Mucosa of descending colon (tissue), 3 donors: ENCODE measurements at regions not wholly inside any gene's neighbourhood (a gene's known extent, or its start where the extent isn't known, plus 50 kb on each side); places are given as distances from the start of the nearest gene placed in this dataset.

Source experiments
- ATAC-seq: fragments of 200-7000 bp; cut with Tn5 transposase; one replicate; pipeline ENCODE4 v1.9.1; 2020; ENCODE audit warnings: mild to moderate bottlenecking, moderate library complexity
- DNase-seq, 3 donors: peaks; one replicate each; pipeline ENCODE4 v3.0.0-alpha.2; 2020
- H3K36me3 ChIP-seq: fragments of 200-600 bp; one replicate; pipeline ENCODE4 v1.8.0; 2021; ENCODE audit warnings: low read depth, mild to moderate bottlenecking
- H3K4me1 ChIP-seq: fragments of 200-600 bp; one replicate; pipeline ENCODE4 v1.8.0; 2021; ENCODE audit warnings: low read depth, mild to moderate bottlenecking
- H3K4me3 ChIP-seq: fragments of 200-600 bp; one replicate; pipeline ENCODE4 v1.8.0; 2021; ENCODE audit warnings: mild to moderate bottlenecking
- H3K9me3 ChIP-seq: fragments of 200-600 bp; one replicate; pipeline ENCODE4 v1.8.0; 2021; ENCODE audit warnings: mild to moderate bottlenecking
- intact Hi-C, 2 donors: fragments of 100-400 bp; cut with DNase I in 1 of 2; cut with micrococcal nuclease in 1 of 2; formaldehyde crosslinking; loops; one replicate each; pipeline versions ENCODE4 v1.11.0 to v1.11.1; 2022; cut with DNase I, micrococcal nuclease
- TF ChIP-seq, protein P1 (sequence below): fragments of 200-600 bp; IDR thresholded peaks from one replicate; pipeline ENCODE4 v1.8.0; 2022; ENCODE audit warnings: antibody characterized with exemption, mild to moderate bottlenecking
- donor health status: DM: no; HTN: no; CAD: no; lungs with moderate emphysema.
- donor health status: DM: no; HTN: no; CAD: no.
- donor health status: DM: no; HTN: yes; CAD: no.

GRCh38 chr10:59578741-59579140, 130.9 kb downstream of the SLC16A9 start:
- intact Hi-C loops = no loop called here

GRCh38 chr10:59577984-59578383, 131.7 kb downstream of the SLC16A9 start:
- intact Hi-C loops = no loop called here
- Histone ChIP-seq H3K4me3 (no peak overlapping the region), H3K9me3 (no peaks in the 10 kb centered on the region), H3K4me1 (no peaks in the 10 kb centered on the region), H3K36me3 (no peaks in the 10 kb centered on the region)
- no peak for DNase-seq
- TF ChIP-seq, protein P1, sequence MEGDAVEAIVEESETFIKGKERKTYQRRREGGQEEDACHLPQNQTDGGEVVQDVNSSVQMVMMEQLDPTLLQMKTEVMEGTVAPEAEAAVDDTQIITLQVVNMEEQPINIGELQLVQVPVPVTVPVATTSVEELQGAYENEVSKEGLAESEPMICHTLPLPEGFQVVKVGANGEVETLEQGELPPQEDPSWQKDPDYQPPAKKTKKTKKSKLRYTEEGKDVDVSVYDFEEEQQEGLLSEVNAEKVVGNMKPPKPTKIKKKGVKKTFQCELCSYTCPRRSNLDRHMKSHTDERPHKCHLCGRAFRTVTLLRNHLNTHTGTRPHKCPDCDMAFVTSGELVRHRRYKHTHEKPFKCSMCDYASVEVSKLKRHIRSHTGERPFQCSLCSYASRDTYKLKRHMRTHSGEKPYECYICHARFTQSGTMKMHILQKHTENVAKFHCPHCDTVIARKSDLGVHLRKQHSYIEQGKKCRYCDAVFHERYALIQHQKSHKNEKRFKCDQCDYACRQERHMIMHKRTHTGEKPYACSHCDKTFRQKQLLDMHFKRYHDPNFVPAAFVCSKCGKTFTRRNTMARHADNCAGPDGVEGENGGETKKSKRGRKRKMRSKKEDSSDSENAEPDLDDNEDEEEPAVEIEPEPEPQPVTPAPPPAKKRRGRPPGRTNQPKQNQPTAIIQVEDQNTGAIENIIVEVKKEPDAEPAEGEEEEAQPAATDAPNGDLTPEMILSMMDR = no peak
- ATAC-seq = no peak

More at GRCh38 chr10:59578741-59579140, 130.9 kb downstream of the SLC16A9 start:
- DNase-seq (no peak), ATAC-seq (no peak)
- Histone ChIP-seq H3K9me3 (no peaks in the 10 kb centered on the region), H3K4me3 (no peak overlapping the region), H3K36me3 (no peaks in the 10 kb centered on the region), H3K4me1 (no peaks in the 10 kb centered on the region)
- TF ChIP-seq, protein P1 = no peak

GRCh38 chr10:59575269-59575668, 134.4 kb downstream of the SLC16A9 start:
- TF ChIP-seq, protein P1 = no peak
- intact Hi-C loops = no loop called here
- ATAC-seq = no peak

GRCh38 chr10:59563531-59563930, 146.1 kb downstream of the SLC16A9 start:
- intact Hi-C loops = no loop called here
- H3K9me3 ChIP-seq = no peaks in the 10 kb centered on the region
- H3K4me3 ChIP-seq = no peak overlapping the region
- ATAC-seq (no peak), DNase-seq (no peak)
- no peaks in the 10 kb centered on the region for H3K36me3 ChIP-seq
- H3K4me1 ChIP-seq = no peaks in the 10 kb centered on the region
- TF ChIP-seq, protein P1 = no peak

More at GRCh38 chr10:59575269-59575668, 134.4 kb downstream of the SLC16A9 start:
- no peaks in the 10 kb centered on the region for H3K36me3 ChIP-seq
- no peaks in the 10 kb centered on the region for H3K9me3 ChIP-seq
- no peaks in the 10 kb centered on the region for H3K4me1 ChIP-seq
- H3K4me3 ChIP-seq = no peak overlapping the region
- DNase-seq = no peak

- intact Hi-C loops = no loop called here
- Histone ChIP-seq H3K4me3 (no peak overlapping the region), H3K4me1 (no peaks in the 10 kb centered on the region), H3K36me3 (no peaks in the 10 kb centered on the region), H3K9me3 (no peaks in the 10 kb centered on the region)
- TF ChIP-seq, protein P1 = no peak
- no peak for DNase-seq
- ATAC-seq = no peak
Observed at GRCh38 chr10:59562126-59562525, 147.5 kb downstream of the SLC16A9 start.
